ENCODE measurements at regions not wholly inside any gene's neighbourhood (a gene's known extent, or its start where the extent isn't known, plus 50 kb on each side); places are given as distances from the start of the nearest gene placed in this dataset.

DNA sequence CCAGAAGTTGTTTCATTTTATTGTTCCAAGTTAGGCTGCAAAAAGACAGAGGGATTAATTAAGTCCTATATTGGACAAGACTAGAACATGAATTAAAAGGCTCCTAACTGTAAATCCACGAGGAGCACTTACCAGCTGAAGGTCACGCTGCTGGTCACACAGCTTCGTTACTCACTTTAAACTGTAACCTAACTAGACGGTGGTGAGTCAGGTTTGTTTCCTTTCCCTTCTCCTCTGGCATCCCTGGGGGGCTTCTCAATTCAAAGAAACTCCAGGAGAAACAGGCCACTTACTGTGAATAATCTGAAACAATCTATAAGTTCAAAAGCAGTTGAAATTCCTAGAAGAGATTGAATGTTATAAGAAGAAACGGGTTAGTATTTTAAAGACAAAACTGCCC is 331.4 kb downstream of the BCAT1 start:
- ATAC-seq (no peak), DNase-seq (ENCODE audit: extremely low read depth in 1 of 4, low spot score in 3 of 4) (no peak), FAIRE-seq (no peak)
- no peak overlapping the region for H3K4me3 ChIP-seq
- no peaks in the 10 kb centered on the region for H3K36me3 ChIP-seq (ENCODE audit: control insufficient read depth, insufficient read depth, low read length)
- intact Hi-C loops (cut with micrococcal nuclease), result no loop called here
- no peak overlapping the region for H2AFZ ChIP-seq (ENCODE audit: low read depth, low read length)
- no peaks in the 10 kb centered on the region for H3K4me1 ChIP-seq (replicated peaks in 1 of 2; ENCODE audit: control insufficient read depth in 2 of 2, insufficient read depth in 2 of 2, low read length in 2 of 2)
- no peak overlapping the region for H3K4me2 ChIP-seq (ENCODE audit: insufficient read depth, low read length)
- no peak overlapping the region for H3K27ac ChIP-seq (ENCODE audit: extremely low read depth, low read depth, low read length)
- CTCF ChIA-PET (ENCODE audit: low intra/inter-chr PET ratio), result no interaction called here
- in situ Hi-C loops (cut with MboI), result no loop called here
- whole genome bisulfite sequencing (ENCODE audit: insufficient coverage, low coverage, missing lambda C conversion rate), result 0% methylated on average over 5 of the region's 5 CpGs
- H4K20me1 ChIP-seq (replicated peaks; ENCODE audit: control insufficient read depth, insufficient read depth, low read length), result no peaks in the 10 kb centered on the region
- no peaks in the 10 kb centered on the region for H3K27me3 ChIP-seq (ENCODE audit: control insufficient read depth in 2 of 2, insufficient read depth in 2 of 2, low read length in 2 of 2)
- POLR2A ChIA-PET, result no interaction called here
- no TSS peak for BruUV-seq (replicated peaks)
- no peak overlapping the region for H3K9ac ChIP-seq (ENCODE audit: insufficient read depth in 1 of 2, low read depth in 2 of 2, low read length in 2 of 2)
- no peaks in the 10 kb centered on the region for H3K9me1 ChIP-seq (ENCODE audit: control insufficient read depth, insufficient read depth, low read length)
- no peaks in the 10 kb centered on the region for H3K9me3 ChIP-seq (replicated peaks; ENCODE audit: control insufficient read depth, insufficient read depth, low read depth, low read length)
- no peaks in the 10 kb centered on the region for H3K79me2 ChIP-seq (ENCODE audit: control insufficient read depth, insufficient read depth, low read length)
- no peak for TF ChIP-seq ZZZ3 (IDR thresholded peaks at IDR 0.05)
- TF ChIP-seq TCF7 (IDR thresholded peaks at IDR 0.05; ENCODE audit: borderline replicate concordance), result no peak
- TF ChIP-seq HMG20B (CRISPR knock-in tag; IDR thresholded peaks at IDR 0.05), result no peak
- TF ChIP-seq HDAC2 (IDR thresholded peaks at IDR 0.05), result no peak
- TF ChIP-seq DDX20 (tag; IDR thresholded peaks at IDR 0.05; ENCODE audit: low read depth), result no peak
- no peak for TF ChIP-seq RBM39 (optimal IDR thresholded peaks at IDR 0.05; ENCODE audit: low read depth, low read length)
- no peak for TF ChIP-seq KAT2B (IDR thresholded peaks at IDR 0.05; ENCODE audit: low read depth, low read length)
- no peak for TF ChIP-seq SMARCE1 (IDR thresholded peaks at IDR 0.05)
- TF ChIP-seq TAF1 (IDR thresholded peaks at IDR 0.05; ENCODE audit: control insufficient read depth, extremely low read depth, insufficient read depth, low read length, severe bottlenecking), result no peak
- TF ChIP-seq, protein P1, sequence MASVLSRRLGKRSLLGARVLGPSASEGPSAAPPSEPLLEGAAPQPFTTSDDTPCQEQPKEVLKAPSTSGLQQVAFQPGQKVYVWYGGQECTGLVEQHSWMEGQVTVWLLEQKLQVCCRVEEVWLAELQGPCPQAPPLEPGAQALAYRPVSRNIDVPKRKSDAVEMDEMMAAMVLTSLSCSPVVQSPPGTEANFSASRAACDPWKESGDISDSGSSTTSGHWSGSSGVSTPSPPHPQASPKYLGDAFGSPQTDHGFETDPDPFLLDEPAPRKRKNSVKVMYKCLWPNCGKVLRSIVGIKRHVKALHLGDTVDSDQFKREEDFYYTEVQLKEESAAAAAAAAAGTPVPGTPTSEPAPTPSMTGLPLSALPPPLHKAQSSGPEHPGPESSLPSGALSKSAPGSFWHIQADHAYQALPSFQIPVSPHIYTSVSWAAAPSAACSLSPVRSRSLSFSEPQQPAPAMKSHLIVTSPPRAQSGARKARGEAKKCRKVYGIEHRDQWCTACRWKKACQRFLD (CRISPR knock-in tag; IDR thresholded peaks at IDR 0.05), result no peak
- no peak for TF ChIP-seq CAMTA2 (CRISPR knock-in tag; conservative IDR thresholded peaks at IDR 0.05)
- no peak for TF ChIP-seq HMG20A (CRISPR knock-in tag; conservative IDR thresholded peaks at IDR 0.05)
- TF ChIP-seq FOXM1 (IDR thresholded peaks at IDR 0.05; ENCODE audit: low read depth), result no peak
- no peak for TF ChIP-seq FOXM1 (CRISPR knock-in tag; IDR thresholded peaks at IDR 0.05; ENCODE audit: low read depth)
